Neuronal stem cell (in vitro differentiated cells): ENCODE measurements at regions not wholly inside any gene's neighbourhood (a gene's known extent, or its start where the extent isn't known, plus 50 kb on each side); places are given as distances from the start of the nearest gene placed in this dataset.

Experiments
- DNase-seq: peaks from one replicate; pipeline ENCODE4 v3.0.0-alpha.2; 2013; ENCODE audit warnings: low spot score
- H2AFZ ChIP-seq: one replicate; pipeline ENCODE4 v1.6.1; 2013; ENCODE audit warnings: mild to moderate bottlenecking, low read length, inconsistent platforms
- H2AK5ac ChIP-seq: 2 replicates; pipeline ENCODE4 v1.6.1; 2013; ENCODE audit warnings: low read depth, mild to moderate bottlenecking, inconsistent platforms, low read length, moderate library complexity, mixed read lengths
- H2BK120ac ChIP-seq: 2 replicates; pipeline ENCODE4 v1.6.1; 2013; ENCODE audit warnings: low read depth, mild to moderate bottlenecking, inconsistent platforms, low read length, moderate library complexity, mixed read lengths
- H2BK12ac ChIP-seq: one replicate; pipeline ENCODE4 v1.6.1; 2013; ENCODE audit warnings: low read length, inconsistent platforms
- H2BK15ac ChIP-seq: 2 replicates; pipeline ENCODE4 v1.6.1; 2013; ENCODE audit warnings: mild to moderate bottlenecking, low read length, inconsistent platforms, mixed read lengths
- H2BK5ac ChIP-seq: one replicate; pipeline ENCODE4 v1.6.1; 2013; ENCODE audit warnings: inconsistent platforms, mild to moderate bottlenecking, low read length, moderate library complexity
- H3K14ac ChIP-seq: one replicate; pipeline ENCODE4 v1.6.1; 2013; ENCODE audit warnings: low read length, inconsistent platforms
- H3K18ac ChIP-seq: 2 replicates; pipeline ENCODE4 v1.6.1; 2013; ENCODE audit warnings: low read length, inconsistent platforms
- H3K23ac ChIP-seq: 2 replicates; pipeline ENCODE4 v1.6.1; 2013; ENCODE audit warnings: low read depth, mild to moderate bottlenecking, mixed read lengths, low read length, inconsistent platforms; ENCODE audit not compliant: poor library complexity
- H3K27ac ChIP-seq: replicated peaks from 3 replicates; pipeline ENCODE4 v1.5.1; 2013; ENCODE audit warnings: low read length, inconsistent platforms
- H3K27me3 ChIP-seq, 3 experiments: 2 replicates each; pipeline ENCODE4 v1.6.1; 2013; ENCODE audit warnings: low read length in 3 of 3, mild to moderate bottlenecking in 2 of 3, inconsistent platforms in 1 of 3, low read depth in 1 of 3, mixed read lengths in 1 of 3, moderate library complexity in 1 of 3; ENCODE audit not compliant: control insufficient read depth in 3 of 3, insufficient read depth in 3 of 3
- H3K36me3 ChIP-seq, 2 donors: replicated peaks in 1 of 2; 2 replicates each; pipeline ENCODE4 v1.6.1; 2013; ENCODE audit warnings: low read length in 2 of 2; ENCODE audit not compliant: control insufficient read depth in 2 of 2, insufficient read depth in 2 of 2
- H3K4ac ChIP-seq: 2 replicates; pipeline ENCODE4 v1.6.1; 2013; ENCODE audit warnings: inconsistent platforms, mild to moderate bottlenecking, low read length, moderate library complexity
- H3K4me1 ChIP-seq, 2 donors: 1 replicate in 1 of 2; 2 replicates in 1 of 2; pipeline ENCODE4 v1.6.1; 2013; ENCODE audit warnings: low read length in 2 of 2, low read depth in 1 of 2; ENCODE audit not compliant: control insufficient read depth in 2 of 2, insufficient read depth in 1 of 2
- H3K4me2 ChIP-seq: one replicate; pipeline ENCODE4 v1.6.1; 2013; ENCODE audit warnings: mild to moderate bottlenecking, low read length, inconsistent platforms; ENCODE audit not compliant: insufficient read depth, poor library complexity, severe bottlenecking
- H3K4me3 ChIP-seq, 2 donors: 2 replicates each; pipeline ENCODE4 v1.5.1; 2013; ENCODE audit warnings: low read length in 2 of 2, mild to moderate bottlenecking in 2 of 2, inconsistent platforms in 1 of 2, moderate library complexity in 1 of 2
- H3K79me1 ChIP-seq: one replicate; pipeline ENCODE4 v1.6.1; 2013; ENCODE audit warnings: low read depth, mild to moderate bottlenecking, inconsistent platforms, low read length, moderate library complexity
- H3K9ac ChIP-seq: one replicate; pipeline ENCODE4 v1.6.1; 2013; ENCODE audit warnings: mild to moderate bottlenecking, low read depth, low read length, inconsistent platforms; ENCODE audit not compliant: poor library complexity
- H3K9me3 ChIP-seq, 2 donors: replicated peaks in 1 of 2; 2 replicates each; pipeline versions ENCODE3 to v1.6.1; 2013; ENCODE audit warnings: low read length in 2 of 2, mild to moderate bottlenecking in 2 of 2, inconsistent platforms in 1 of 2, low read depth in 1 of 2, mixed read lengths in 1 of 2, moderate library complexity in 1 of 2; ENCODE audit not compliant: control insufficient read depth in 2 of 2, insufficient read depth in 1 of 2
- H4K8ac ChIP-seq: one replicate; pipeline ENCODE4 v1.6.1; 2013; ENCODE audit warnings: low read depth, mild to moderate bottlenecking, inconsistent platforms, low read length, moderate library complexity
- H4K91ac ChIP-seq: one replicate; pipeline ENCODE4 v1.6.1; 2013; ENCODE audit warnings: low read length, low read depth, mild to moderate bottlenecking, inconsistent platforms; ENCODE audit not compliant: poor library complexity
- WGBS, 2 donors: extraction: QIAGEN DNeasy Blood & Tissue Kit; methylation state at CpG; one replicate each; pipeline ENCODE4 v1.1.7; 2013; ENCODE audit warnings: missing lambda C conversion rate in 2 of 2, mixed read lengths in 1 of 2; ENCODE audit not compliant: insufficient read length in 2 of 2, insufficient replicate concordance in 1 of 2; ENCODE audit errors: extremely low coverage in 2 of 2; 5-methylcytosine and 5-hydroxymethylcytosine counted together

DNA sequence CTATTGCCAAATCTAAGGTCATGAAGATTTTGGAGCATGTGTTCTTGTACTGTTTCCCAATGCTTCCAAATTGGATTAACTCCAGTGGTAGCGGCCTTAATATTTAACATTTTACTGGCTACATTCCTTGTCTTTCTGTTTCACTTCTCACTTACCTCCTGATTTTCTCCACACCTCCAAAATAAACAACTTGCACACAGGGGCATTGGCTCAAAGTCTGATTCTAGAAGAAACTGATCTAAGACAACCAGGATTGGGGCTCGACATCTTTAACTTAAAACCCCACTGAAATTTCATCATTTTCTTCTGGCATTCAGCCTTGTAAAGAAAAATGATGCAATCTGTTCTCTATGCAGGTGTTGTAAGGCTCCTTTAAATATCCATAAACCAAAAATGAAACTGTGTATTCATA is 557.9 kb upstream of the ID4 start:
- H3K9ac ChIP-seq = no peak overlapping the region
- no peak overlapping the region for H3K27ac ChIP-seq
- no peak overlapping the region for H3K4ac ChIP-seq
- H3K9me3 ChIP-seq = peaks cover 0 to 6% of the 10 kb centered on the region in 2 donors
- H2BK12ac ChIP-seq = no peak overlapping the region
- H3K14ac ChIP-seq = no peak overlapping the region
- no CpG with 5 or more reads among the region's 2 CpGs for WGBS, 2 donors
- no peak overlapping the region for H2BK120ac ChIP-seq
- H3K27me3 ChIP-seq = no peaks in the 10 kb centered on the region
- peaks cover 0 to 1% of the 10 kb centered on the region in 2 donors for H3K4me1 ChIP-seq
- no peaks in the 10 kb centered on the region for H3K36me3 ChIP-seq
- H3K18ac ChIP-seq = no peak overlapping the region
- H2AFZ ChIP-seq = no peak overlapping the region
- H3K23ac ChIP-seq = no peak overlapping the region
- no peak overlapping the region for H3K4me2 ChIP-seq
- no peak overlapping the region for H2BK15ac ChIP-seq
- H3K4me3 ChIP-seq = no peak overlapping the region
- H2BK5ac ChIP-seq = no peak overlapping the region
- H4K91ac ChIP-seq = no peak overlapping the region
- no peak for DNase-seq
- H3K79me1 ChIP-seq = no peaks in the 10 kb centered on the region
- H4K8ac ChIP-seq = no peak overlapping the region
- no peak overlapping the region for H2AK5ac ChIP-seq

DNA sequence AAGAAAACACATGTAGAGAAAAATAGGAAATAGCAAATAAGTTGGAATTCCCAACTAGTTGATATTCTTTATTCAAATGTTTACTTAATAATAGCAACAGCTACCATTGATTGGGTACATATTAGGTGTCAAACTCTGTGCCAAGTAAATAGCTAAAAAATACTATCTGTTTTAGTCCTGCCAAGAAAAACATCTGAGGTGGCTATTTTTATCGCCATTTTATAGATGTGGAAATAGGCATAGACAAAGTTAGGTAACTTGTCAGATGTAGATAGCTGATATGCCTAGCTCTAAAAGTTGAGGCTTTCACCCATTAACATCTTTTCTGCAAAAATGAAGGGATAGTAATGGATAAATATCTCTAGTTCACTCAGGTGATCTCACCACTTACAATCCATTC is 549.2 kb upstream of the ID4 start:
- H3K4me3 ChIP-seq = no peak overlapping the region
- H3K18ac ChIP-seq = no peak overlapping the region
- H3K9me3 ChIP-seq = no peaks in the 10 kb centered on the region
- no peaks in the 10 kb centered on the region for H3K27me3 ChIP-seq
- H2AK5ac ChIP-seq = no peak overlapping the region
- no peak overlapping the region for H2BK5ac ChIP-seq
- no peak overlapping the region for H3K23ac ChIP-seq
- H3K27ac ChIP-seq = no peak overlapping the region
- no peak for DNase-seq
- no peaks in the 10 kb centered on the region for H3K36me3 ChIP-seq
- no peaks in the 10 kb centered on the region for H3K79me1 ChIP-seq
- H3K4me2 ChIP-seq = no peak overlapping the region
- no peak overlapping the region for H2BK120ac ChIP-seq
- H3K14ac ChIP-seq = no peak overlapping the region
- no peak overlapping the region for H2BK15ac ChIP-seq
- H3K4me1 ChIP-seq = no peaks in the 10 kb centered on the region
- H3K9ac ChIP-seq = no peak overlapping the region
- H2BK12ac ChIP-seq = no peak overlapping the region
- no peak overlapping the region for H4K91ac ChIP-seq
- H4K8ac ChIP-seq = no peak overlapping the region
- WGBS, 2 donors = no CpG with 5 or more reads among the region's 1 CpG
- no peak overlapping the region for H2AFZ ChIP-seq
- no peak overlapping the region for H3K4ac ChIP-seq

DNA sequence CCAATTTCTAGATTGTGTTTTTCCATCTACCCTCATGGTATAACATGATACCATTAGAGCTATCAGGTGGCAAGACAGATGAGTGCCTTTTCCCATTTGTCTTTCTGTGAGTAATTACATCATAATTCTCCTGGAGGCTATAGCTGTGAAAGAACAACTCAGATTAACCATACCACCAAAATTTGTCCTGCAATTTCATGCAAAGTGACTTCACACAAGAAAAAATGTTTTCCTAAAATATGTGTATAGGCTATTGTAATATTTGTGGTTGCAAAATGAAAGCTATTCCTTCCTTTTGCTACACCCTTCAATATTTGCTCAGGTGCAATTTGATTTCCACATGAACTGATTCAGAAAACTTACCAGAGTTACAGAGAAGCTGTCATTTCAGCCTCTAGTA is 547.7 kb upstream of the ID4 start:
- no peak overlapping the region for H2BK12ac ChIP-seq
- H4K91ac ChIP-seq = no peak overlapping the region
- no peak overlapping the region for H3K14ac ChIP-seq
- no peak for DNase-seq
- no peaks in the 10 kb centered on the region for H3K9me3 ChIP-seq
- no peak overlapping the region for H2AK5ac ChIP-seq
- no peak overlapping the region for H3K4me3 ChIP-seq
- H4K8ac ChIP-seq = no peak overlapping the region
- no peak overlapping the region for H2BK5ac ChIP-seq
- no peak overlapping the region for H3K4me2 ChIP-seq
- peak overlapping the region; percentile 33 for H2AFZ ChIP-seq
- no peak overlapping the region for H2BK15ac ChIP-seq
- no peaks in the 10 kb centered on the region for H3K4me1 ChIP-seq
- no peak overlapping the region for H3K4ac ChIP-seq
- H3K9ac ChIP-seq = no peak overlapping the region
- H3K36me3 ChIP-seq = no peaks in the 10 kb centered on the region
- H3K18ac ChIP-seq = no peak overlapping the region
- no peaks in the 10 kb centered on the region for H3K27me3 ChIP-seq
- H3K79me1 ChIP-seq = no peaks in the 10 kb centered on the region
- H3K27ac ChIP-seq = no peak overlapping the region
- H3K23ac ChIP-seq = no peak overlapping the region
- no peak overlapping the region for H2BK120ac ChIP-seq

DNA sequence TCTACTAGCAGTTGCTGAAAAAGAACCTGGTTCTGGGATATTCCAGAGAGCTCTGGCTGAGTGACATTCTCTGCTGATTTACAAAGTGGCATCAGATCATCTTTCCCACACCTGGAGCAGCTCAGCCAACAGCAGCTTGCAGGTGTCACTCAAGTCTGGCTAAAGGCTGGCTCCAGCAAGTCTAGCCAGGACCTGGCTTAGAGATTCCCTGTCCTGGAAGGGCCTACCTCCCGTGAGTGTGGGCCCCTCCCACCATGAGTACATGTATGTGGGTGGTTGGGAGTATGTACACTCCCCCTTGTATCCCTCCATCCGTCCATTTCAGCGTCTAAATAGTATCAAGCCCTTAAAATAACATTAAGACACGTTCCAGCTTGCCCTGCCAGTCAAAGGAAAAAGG is 539.3 kb upstream of the ID4 start:
- DNase-seq = no peak
- Histone ChIP-seq H2BK15ac (no peak overlapping the region), H3K9ac (no peak overlapping the region), H2AFZ (peak overlapping the region; percentile 62), H3K4ac (no peak overlapping the region), H2AK5ac (no peak overlapping the region), H3K4me3 (no peak overlapping the region), H3K14ac (no peak overlapping the region), H3K23ac (no peak overlapping the region), H3K4me2 (no peak overlapping the region), H2BK5ac (no peak overlapping the region), H3K4me1 (peaks cover 6 to 18% of the 10 kb centered on the region in 2 donors), H3K27me3 (no peaks in the 10 kb centered on the region), H3K27ac (no peak overlapping the region), H2BK12ac (no peak overlapping the region), H3K79me1 (no peaks in the 10 kb centered on the region), H4K8ac (no peak overlapping the region), H3K36me3 (no peaks in the 10 kb centered on the region), H3K9me3 (peaks cover 0 to 5% of the 10 kb centered on the region in 2 donors), H4K91ac (no peak overlapping the region), H3K18ac (no peak overlapping the region), H2BK120ac (no peak overlapping the region)
- WGBS, 2 donors = no CpG with 5 or more reads among the region's 4 CpGs
